GM10266 (cell line): ENCODE measurements at regions not wholly inside any gene's neighbourhood (a gene's known extent, or its start where the extent isn't known, plus 50 kb on each side); places are given as distances from the start of the nearest gene placed in this dataset.

Experiments used
- DNase-seq: peaks from one replicate; pipeline ENCODE4 v3.0.0; 2012; ENCODE audit errors: extremely low spot score
- TF ChIP-seq, protein P1 (sequence below): IDR thresholded peaks from 2 replicates; pipeline ENCODE4 v1.5.1; 2012; ENCODE audit warnings: mild to moderate bottlenecking, low read depth; ENCODE audit not compliant: control insufficient read depth, insufficient read depth; ENCODE audit errors: missing control alignments

DNA sequence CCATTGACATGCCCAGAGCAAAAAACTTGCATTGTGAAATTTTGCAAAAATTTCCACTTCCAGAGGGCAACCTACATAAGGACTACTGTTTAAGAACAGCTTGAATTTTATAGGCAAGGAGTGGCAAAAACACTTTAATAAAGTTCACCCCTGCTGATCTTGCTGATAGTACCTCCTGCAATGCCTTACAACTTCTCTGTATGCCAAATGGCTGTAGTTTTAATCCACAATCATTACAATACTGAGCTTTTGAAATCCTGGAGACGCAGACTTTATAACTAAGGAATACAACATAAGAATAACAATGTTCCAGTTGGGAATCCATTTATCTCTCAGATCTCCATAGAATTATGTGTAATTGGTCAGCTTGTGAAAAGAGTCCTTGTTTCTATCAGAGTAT, 247.5 kb downstream of the KCNJ3 start:
- TF ChIP-seq, protein P1, sequence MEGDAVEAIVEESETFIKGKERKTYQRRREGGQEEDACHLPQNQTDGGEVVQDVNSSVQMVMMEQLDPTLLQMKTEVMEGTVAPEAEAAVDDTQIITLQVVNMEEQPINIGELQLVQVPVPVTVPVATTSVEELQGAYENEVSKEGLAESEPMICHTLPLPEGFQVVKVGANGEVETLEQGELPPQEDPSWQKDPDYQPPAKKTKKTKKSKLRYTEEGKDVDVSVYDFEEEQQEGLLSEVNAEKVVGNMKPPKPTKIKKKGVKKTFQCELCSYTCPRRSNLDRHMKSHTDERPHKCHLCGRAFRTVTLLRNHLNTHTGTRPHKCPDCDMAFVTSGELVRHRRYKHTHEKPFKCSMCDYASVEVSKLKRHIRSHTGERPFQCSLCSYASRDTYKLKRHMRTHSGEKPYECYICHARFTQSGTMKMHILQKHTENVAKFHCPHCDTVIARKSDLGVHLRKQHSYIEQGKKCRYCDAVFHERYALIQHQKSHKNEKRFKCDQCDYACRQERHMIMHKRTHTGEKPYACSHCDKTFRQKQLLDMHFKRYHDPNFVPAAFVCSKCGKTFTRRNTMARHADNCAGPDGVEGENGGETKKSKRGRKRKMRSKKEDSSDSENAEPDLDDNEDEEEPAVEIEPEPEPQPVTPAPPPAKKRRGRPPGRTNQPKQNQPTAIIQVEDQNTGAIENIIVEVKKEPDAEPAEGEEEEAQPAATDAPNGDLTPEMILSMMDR, result no peak
- no peak for DNase-seq

DNA sequence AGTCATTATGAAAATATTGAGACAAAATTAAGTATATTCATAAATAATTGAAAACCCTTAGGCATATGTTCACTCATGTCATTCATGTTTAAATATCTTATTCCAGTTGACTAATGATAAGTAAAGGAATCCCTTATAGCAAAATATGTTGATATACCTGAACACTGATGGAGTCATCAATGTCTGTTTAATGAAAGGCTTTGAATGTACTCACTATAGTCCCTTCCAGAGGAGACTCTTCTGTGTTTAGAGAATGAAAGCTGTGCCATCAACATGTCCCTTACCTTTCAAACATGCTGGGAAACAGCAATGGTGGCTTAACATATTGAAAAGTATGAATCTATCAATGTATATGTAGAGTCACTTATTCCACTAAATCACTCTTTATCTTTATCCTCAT, 242.9 kb downstream of the KCNJ3 start:
- TF ChIP-seq, protein P1, result no peak

DNA sequence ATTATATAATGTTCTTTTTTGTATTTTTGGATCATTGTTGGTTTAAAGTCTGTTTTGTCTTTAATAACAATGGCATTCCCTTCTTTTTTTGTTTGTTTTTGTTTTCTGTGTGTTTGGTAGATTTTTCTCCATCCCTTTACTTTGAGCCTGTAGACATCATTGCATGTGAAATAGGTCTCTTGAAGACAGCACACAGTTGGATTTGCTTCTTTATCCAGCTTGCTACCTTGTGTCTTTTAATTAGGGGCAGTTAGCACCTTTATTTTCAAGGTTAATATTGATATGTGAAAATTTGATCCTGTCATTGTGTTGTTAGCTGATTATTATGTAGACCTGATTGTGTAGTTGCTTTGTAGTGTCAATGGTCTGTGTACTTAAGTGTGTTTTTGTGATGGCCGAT, 235.7 kb downstream of the KCNJ3 start:
- no peak for DNase-seq
- TF ChIP-seq, protein P1, result no peak

More for the DNA sequence above, 242.9 kb downstream of the KCNJ3 start:
- no peak for DNase-seq

DNA sequence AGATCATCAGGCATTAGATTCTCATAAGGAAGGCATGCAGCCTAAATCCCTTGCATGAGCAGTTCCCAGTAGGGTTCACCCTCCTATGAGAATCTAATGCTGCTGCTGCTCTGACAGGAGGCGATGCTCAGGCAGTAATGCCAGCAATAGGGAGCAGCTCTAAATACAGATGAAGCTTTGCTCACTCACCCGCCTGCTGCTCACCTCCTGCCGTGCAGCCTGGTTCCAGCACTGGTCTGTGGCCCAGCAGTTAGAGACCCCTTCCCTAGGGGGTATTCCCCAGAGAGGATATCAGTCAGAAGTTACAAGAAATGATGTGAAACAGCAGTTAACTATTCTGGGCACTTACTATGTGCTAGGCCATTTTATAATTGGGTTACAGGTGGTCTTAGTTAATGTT, 226.0 kb downstream of the KCNJ3 start:
- no peak for DNase-seq
- TF ChIP-seq, protein P1, result no peak

DNA sequence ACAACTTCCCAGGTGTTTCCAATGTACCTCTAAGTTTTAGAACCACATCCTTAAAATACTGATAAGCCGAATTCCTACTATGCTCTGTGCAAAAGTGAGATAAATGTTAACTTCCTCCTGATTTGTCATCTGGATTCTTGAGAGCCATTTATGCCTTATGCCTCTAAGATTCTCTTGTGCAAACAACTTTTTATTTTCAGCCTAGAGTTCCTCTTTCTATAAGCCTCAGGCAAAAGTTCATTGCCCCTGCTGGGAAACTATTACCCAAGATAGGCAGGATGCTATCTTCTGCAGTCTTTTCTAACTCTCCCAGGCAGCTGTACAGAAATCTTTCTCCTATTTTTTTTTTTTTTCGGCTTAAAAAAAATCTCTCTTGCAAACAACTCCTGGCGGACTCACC, 216.1 kb downstream of the KCNJ3 start:
- no peak for DNase-seq
- TF ChIP-seq, protein P1, result no peak

DNA sequence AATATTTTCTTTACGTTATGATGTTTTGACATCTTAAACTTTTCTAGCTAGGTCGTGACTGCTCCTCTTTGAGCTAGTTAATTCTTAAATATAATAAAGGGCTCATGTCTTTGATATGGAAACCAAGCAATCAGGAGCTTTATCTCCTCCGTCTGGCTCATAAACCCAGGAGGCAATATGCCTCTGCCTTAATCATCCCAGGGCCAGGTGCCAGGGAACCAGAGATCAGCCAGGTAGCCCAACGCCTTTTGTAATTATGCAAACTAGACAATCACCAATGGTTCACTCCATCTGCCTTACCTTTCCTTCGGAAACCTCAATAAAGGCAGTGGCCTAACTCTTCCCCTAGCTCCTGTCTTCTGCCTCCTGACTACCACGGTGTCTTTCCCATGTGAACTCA, 213.7 kb downstream of the KCNJ3 start:
- TF ChIP-seq, protein P1, result no peak
- no peak for DNase-seq

DNA sequence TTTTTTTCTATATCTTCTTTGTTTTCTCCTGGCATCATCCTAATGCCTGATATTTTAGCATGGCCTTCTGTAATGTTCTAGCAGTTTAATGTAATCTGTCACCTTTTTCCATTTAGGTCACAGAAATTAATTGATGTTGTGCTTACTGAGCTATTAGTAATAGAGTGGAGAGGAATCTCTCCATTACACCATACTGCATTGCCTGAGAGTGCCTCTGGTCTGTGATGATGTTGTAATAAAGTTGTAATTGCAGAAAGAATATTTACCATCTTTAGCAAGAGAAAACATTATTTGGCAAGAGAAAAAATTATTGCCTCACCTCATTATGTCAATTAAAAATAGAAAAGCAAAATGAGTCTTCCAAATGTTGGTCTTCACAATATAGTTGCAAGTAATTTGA, 213.2 kb downstream of the KCNJ3 start:
- DNase-seq, result no peak
- TF ChIP-seq, protein P1, result no peak

DNA sequence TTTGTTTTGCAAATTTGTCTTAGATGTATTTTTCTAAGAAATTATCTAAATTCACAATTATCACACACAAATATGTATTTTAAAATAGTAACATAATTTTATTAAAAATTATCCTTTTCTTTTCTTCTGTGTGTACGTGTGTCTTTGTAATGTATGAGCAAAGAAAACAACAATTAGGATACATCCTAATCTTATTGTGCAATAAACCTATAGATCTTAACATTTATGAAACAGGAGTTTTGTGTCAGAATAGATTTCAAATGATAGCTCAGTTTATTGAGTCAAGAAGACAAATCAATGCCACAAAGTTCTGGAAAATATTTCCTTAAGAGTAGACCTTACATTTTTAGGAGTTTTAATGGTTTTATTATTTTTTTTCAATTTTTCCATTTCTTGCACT, 212.2 kb downstream of the KCNJ3 start:
- TF ChIP-seq, protein P1, result no peak
- no peak for DNase-seq
